Mesenteric fat pad (tissue), 1 donor: ENCODE measurements at regions not wholly inside any gene's neighbourhood (a gene's known extent, or its start where the extent isn't known, plus 50 kb on each side); places are given as distances from the start of the nearest gene placed in this dataset.
"Not testable (repeated sequence)": the region's sequence is repeated elsewhere in the genome, so short reads cannot be mapped to it uniquely, and the experiment has no call there.

Source experiments
- DNase-seq: peaks from one replicate; pipeline ENCODE4 v3.0.0-alpha.2; 2020; ENCODE audit warnings: low spot score
- donor health status: DM: yes; HTN: yes; CAD: no.

DNA sequence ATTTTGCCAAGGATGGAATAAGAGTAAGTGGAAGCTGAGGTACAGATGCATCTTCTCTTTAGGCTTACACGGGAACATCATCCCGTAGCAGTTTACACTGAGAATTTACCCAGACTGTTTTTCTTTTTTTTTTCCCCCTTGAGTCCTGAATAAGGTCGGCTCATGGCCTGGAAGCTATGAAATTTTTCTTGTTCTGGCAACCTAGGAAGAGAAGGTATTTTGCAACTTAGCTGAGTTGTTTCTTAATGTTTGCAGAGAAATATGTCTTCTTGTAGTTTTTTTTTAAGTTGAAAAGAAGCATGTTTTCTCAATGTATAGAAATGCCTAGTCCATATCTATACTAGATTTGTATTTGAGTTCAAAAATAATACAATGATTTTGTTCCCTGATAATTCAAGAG, 712.5 kb downstream of the TDRD15 start:
- no peak for DNase-seq

DNA sequence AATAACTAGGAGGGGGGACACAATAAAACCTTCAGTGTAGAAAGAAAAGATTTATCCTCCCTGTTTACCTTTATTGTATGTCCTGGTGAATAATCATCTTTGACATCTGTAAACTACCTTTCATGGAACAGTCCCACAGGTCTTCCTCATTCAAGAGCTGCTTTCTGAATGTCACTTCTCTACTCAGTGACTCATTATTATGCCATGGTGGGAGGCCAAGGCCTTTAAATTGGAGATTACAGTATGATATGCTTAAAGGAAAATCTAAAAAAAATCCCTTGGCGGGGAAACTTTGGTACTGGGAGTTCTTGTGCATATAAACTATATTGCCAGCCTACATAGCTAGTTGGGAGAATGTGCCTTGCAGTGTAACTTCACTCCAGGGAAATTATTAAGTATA, 713.0 kb downstream of the TDRD15 start:
- DNase-seq: no peak

DNA sequence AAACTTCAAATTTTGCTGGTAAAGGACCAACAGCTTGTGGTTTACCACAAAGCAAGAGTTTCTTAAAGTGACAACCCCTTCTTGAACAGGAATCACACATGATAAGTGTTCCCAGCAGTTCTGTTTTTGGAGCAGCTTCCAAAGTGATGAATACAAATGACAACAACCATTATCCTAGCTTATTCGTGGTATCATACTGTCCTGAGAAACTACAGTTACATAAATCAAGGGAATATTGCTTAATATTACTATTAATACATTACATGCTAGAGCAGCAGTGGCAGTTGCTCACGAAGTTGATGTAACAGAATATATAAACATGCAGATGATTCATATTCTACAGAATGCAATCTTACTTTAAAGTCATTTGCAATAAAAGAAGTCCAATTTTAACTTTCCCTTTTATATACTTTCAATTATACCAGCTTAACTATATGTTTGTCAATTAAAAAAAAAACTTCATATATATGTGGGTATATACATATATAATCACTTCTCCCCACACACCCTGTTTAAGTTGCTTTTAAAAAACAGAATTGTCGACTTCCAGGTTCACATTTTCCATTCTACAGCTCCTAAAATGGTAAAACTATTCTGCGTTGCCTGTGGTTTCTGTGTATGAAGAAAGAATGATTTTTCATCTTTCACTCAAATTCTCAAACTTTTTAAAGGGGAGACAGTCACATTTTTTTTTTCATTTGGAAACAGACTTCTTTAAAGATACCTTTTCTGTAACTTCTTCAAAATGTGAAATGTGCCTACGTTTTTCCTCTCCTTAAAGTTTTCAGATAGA, 713.6 kb downstream of the TDRD15 start:
- DNase-seq: no peak

DNA sequence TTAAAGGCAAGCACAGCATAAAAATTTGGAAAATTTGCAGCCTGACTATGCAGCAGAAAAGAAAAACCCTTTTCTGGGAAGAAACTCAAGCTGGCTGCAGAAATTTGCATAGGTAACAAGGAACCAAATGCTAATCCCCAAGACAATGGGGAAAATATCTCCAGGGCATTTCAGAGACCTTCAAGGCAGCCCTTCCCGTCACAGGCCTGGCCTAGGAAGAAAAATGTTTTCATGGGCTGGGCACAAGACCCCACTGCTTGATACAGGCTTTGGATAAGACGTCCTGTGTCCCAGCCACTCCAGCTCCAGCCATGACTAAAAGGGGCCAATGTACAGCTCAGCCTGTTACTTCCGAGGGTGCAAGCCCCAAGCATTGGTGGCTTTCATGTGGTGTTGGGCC, 717.6 kb downstream of the TDRD15 start:
- no peak for DNase-seq

DNA sequence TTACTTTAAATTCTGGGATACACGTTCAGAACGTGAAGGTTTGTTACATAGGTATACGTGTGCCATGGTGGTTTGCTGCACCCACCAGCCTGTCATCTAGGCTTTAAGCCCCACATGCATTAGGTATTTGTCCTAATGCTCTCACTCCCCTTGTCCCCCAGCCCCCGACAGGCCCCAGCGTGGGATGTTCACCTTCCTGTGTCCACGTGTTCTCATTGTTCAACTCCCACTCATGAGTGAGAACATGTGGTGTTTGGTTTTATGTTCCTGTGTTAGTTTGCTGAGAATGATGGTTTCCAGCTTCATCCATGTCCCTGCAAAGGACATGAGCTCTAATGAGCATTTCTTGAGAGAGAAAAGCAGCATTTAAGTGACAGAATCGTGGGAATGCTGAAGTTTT, 726.6 kb downstream of the TDRD15 start:
- DNase-seq: not testable (repeated sequence)

DNA sequence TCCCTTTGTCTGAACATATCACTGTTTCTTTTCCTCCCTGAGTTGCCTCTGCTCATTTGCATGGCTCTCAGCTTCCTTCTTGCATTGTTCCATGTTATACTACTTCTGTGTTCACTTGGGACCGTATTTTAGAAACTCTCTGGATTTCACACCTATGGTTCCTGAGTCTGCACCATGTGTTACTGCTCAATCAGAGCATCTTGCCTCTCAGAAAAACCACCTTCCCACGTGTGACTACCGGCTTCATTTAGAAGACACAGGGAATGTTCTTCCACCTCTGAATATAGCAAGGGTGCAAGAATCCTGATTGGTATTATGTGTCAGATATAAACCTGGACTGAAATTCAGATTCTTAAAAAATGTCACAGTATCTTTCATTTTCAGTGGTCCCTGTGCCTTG, 731.2 kb downstream of the TDRD15 start:
- DNase-seq: no peak

DNA sequence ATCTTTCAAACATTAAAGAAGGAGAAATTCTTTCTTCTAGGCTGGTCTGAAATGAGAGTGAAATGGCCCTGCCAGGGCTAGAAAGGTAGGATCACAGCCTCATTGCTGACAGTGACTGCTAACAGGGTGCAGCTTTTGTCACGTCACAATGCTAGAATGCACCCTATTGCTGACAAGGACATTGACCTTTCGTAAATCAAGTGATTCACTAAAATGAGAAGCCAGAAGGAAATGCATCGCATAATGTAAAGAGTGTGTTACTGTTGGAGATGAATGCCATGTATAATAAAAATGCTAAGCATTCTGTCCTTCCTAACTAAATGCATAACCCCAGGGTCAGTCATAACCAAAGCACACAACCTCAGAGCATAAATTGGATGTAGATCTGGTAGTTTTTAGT, 732.9 kb downstream of the TDRD15 start:
- no peak for DNase-seq

DNA sequence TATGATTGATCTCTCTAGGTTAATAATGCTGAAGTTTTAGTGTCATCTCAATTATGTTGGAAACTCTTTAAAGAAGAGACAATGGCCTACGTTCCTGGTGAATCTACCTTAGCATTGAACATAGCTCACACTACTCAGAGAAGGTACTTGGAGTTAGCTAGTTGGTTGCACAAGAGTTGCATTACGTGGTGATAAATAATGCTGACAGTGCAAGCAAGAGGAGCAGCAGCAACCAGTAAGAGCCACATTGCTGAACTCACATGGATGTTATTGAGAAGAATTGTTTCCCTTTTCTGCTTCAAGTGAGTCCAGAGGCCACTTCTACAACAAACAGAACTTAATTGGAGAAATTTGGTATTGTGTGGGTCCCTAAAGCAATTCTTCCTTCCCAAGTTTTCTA, 737.1 kb downstream of the TDRD15 start:
- DNase-seq: no peak

DNA sequence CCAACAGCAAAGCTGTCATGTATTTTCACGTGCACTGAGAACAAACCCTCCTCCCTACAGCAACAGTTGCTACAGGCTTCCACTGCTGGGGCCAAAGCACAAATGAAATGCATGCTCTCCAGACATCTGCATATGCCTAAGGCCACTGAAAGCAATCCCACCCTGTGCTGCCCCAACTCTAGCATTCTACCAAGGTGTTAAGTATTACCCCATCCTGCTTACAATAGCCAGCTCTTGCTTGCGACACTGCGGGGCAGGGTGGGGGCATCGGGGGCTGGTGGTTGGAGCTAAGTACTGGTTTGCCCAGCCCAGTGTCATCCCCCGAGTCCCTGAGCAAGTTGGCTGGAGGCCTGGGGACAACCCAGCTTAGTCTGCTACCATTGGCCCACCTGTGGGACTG, 742.5 kb downstream of the TDRD15 start:
- no peak for DNase-seq

DNA sequence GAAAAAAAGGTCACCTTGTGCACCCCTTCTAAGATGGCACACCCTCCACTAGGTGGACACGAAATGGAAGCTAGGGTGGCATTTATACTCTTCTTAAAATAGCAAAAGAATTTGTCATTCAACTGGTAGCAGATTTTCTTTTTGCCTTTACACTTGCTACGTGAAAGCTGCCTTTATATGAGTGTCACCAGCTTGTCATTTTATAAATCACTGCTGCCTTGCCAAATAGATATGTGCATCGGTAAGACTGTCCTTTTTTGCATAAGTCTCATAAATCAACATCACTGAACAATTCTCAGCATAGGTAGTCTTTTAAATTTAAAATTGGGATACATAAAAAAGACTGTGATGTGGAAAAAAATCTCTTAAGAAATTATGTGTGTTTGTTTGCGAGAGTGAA, 764.1 kb downstream of the TDRD15 start:
- DNase-seq: no peak

DNA sequence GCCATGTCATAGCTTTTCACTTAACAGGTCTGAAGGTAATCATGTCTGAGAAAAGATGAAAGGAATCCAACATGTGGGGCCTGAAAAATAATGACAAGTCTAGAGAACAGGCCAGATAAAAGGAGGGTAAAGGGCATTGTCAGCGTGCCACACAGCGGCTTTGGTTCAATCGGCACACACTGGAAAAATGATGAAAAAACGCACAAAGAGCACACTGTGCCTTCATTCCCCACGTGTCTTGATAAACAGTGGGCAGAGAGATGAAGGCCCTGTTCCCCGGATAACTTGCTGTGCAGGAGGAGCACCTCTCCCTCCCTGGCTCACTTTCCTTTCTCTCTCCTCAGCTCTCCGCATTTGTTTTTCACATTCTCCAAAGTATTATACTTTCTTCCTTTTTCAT, 766.3 kb downstream of the TDRD15 start:
- no peak for DNase-seq

DNA sequence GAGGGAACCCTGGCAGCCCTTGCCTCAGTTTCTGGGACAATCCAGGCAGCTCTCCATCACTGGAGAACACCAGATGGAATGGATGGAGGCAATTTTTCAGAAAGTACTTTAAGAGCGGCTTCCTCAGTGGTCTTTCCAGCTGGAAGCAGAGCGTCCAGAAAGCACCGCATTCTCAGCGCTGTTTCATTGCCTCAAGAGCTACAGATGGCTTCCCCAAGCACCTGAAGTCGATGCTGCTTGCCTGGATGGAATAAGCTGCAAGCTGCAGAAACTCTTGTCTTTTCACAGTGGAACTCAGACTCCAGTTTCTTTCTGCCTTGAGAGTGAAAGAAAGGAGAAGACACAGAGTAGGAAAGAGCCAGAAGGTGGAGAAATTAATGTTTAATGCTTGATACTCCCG, 766.9 kb downstream of the TDRD15 start:
- DNase-seq: no peak

DNA sequence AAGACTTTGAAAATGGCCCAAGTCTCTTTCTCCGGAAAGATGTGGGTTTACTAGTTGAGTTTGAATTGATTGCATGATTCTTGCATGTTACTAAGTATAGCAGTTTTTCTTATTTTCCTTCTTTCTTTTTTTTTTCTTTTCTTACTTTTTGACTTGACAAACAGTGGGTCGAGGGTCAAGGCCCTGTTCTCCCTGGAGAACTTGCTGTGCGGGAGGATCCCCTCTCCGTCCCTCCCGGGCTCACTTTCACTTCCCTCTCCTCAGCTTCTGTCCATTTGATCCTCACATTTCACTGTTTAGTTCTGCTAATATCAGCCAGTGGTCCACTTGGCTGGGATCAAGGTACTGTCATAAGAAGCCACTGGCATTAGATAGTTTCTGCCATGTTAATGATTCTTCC, 767.4 kb downstream of the TDRD15 start:
- no peak for DNase-seq

DNA sequence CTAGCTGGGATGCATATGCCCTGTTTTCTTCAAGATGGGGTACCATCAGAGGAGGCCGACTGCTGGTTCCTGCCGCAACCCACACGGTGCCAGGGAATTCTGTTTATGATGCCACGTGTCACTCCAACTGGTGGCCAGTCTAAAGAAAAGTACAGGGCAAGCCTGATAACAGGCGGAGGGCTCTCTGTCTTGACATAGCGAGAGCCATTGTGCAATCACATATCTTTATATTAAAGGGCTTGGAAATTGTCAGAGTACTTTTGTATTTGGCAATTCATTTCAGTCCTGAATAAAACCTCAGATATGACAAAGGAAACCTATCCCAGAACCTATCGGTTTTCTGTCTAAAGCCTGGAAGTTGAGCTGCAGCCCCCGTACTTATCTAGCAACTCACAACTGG, 768.4 kb downstream of the TDRD15 start:
- no peak for DNase-seq

DNA sequence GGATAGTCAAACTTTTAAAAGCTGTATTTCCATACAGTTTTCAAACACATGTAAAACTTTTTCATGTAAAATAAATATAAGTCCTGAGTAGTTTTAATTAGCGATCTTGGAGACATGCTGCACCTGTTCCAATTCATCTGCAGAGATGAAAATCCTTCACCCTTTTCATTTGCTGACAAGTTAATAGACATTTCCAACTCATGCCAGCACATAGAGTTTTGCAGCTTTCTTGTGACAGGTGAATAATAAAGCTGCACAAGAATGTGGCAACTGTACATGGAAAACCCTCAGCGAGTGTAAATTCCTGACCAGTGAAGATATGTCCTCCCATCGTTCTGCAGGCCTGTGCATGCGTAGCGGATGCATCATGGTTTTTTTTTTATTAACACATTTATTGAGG, 771.4 kb downstream of the TDRD15 start:
- DNase-seq: no peak

DNA sequence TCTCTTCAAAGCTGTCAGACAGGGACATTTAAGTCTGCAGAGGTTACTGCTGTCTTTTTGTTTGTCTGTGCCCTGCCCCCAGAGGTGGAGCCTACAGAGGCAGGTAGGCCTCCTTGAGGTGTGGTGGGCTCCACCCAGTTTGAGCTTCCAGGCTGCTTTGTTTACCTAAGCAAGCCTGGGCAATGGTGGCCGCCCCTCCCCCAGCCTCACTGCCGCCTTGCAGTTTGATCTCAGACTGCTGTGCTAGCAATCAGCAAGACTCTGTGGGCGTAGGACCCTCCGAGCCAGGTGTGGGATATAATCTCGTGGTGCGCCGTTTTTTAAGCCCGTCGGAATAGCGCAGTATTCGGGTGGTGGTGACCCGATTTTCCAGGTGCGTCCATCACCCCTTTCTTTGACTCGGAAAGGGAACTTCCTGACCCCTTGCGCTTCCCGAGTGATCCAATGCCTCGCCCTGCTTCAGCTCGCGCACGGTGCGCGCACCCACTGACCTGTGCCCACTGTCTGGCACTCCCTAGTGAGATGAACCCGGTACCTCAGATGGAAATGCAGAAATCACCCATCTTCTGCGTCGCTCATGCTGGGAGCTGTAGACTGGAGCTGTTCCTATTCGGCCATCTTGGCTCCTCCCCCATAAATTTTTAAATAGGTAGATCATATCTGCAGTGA, 785.1 kb downstream of the TDRD15 start:
- not testable (repeated sequence) for DNase-seq

DNA sequence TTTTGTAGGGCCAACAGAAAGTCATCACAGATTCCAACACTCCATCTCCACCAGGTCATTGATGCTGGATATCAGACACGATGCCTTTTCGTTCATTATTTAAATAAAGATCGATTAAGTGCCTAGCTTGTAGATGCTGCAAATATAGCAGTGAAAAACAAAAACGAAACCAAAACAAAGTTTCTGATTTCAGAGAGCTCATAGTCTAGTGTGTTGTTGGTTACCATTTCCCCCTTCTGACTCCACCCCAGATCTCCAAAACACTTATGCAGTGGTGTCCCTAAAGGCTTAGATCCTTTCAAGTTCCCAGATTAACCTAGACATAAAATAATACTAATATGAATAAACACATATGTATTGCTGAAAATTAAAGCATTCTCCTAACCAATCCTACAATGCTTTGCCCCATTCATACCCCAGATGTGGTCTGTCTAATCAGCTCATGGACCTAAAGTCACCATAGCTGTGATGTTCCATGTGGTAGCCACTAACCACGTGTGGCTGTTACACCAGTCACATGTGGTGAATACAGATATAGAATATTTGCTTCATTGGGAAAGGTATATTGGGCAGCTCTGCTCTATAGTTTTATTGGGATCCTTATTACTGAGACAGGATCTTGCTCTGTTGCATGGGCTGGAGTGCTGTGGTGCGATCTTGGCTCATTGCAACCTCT, 787.2 kb downstream of the TDRD15 start:
- DNase-seq: no peak

DNA sequence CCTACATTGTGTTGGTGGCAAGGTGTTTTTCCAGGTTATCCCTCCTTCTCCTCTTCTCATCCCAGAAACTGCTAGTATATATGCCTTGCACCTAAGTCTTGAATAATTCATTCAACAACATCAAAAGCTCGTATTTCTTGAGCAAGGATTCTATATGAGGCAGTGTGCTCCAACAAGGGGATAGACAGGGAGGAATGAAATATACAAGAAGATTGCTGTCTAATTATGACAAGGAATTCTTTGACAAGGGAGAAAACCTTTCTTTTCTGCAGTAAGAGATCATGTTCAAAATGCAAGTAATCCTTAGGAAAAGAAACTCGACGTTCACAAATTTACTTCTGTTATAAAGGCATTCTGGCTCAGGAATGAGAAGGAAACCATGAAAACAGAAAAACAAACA, 788.6 kb downstream of the TDRD15 start:
- DNase-seq: no peak

DNA sequence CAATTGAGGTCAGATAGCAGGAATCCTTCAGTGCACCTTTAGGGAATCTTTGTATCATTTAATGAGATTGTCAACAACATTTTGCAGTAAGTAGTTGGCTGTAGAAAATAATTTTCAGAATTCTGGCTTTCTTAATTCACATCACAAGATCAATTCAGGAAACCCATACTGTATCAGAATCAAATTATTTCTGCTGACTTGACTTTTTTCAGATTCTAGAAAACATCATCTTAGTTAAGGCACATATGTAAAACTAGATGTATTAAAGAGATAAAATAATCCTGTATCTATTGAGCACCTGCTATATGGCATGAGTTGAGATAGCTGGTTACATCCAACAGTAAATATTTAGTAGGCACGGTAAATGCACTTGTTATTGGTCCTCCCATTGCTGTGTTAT, 791.4 kb downstream of the TDRD15 start:
- DNase-seq: no peak

DNA sequence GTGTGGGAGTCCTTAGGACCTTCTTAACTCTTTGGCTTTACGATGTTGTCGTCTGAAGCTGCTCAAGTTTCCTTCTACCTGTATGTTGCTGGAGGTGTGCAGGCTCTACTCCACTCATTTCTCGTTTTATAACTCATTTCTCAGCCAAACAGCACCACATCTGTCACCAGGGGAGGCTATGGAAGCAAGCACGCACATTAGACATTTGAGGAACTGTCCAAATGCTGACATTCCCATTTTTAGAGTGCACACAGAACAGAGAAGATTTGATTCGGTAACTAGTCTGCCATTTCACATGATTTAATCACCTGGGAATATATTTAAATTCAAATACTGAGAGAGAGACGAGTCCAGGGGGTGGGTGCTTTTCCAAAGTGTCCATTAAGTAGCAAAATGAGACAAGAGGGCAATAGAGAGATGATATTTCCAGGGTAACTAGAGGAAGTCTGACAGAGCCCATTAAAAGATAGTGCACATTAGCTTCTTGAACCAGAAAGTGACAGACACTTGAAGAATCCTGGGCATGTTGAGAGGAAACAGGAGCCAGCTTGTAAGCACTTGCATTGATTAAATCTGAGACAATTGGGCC, 793.3 kb downstream of the TDRD15 start:
- no peak for DNase-seq

DNA sequence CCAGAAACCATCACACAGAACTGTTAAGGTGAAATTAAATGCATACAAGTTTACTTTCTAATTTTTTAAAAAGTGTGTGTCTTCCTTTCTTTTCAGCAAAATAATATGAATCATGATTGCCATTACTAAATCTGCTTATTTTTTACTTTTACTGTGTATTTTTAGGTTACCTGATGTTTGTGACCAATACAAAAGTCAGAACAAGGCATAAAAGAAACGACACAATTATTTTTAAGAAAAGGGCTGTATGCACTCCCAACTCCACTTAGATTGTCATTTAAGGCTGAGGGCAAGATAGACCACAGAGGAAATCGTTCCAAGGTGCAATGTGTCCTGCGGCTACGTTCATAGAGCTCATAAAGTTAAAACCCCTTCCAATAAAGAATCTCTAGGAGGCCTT, 797.0 kb downstream of the TDRD15 start:
- DNase-seq: no peak

DNA sequence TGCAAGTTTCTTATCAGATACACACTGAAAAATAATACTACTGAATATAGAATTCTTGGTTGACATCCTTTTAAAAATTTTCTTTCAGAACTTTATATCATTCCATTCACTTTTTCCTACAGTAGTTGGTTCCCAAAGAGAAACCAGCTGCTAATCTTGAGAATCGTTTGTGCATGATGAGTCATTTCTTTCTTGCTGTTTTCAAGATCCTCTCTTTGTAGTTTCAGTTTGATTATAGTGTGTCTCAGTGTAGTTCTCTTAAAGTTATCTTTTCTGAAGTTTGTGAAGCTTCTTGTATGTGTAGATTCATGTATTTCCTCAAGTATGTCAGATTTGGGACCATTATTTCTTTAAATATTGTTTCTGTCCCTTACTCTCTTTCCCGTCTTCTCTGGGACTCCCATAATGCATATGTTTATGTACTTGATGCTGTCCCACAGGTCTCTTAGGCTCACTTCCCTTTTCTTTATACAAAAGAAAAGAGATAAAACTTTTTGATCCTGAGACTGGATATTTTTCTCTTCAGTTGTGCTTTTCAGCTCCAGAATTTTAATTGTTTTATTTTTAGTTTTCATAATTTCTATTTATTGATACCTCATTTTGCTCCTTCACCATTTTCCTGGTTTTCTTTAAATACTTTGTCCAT, 801.0 kb downstream of the TDRD15 start:
- DNase-seq: no peak
